ENCODE measurements at regions not wholly inside any gene's neighbourhood (a gene's known extent, or its start where the extent isn't known, plus 50 kb on each side); places are given as distances from the start of the nearest gene placed in this dataset.

- TF ChIP-seq YY1 (IDR thresholded peaks at IDR 0.05) (no peak), CTCF (IDR thresholded peaks at IDR 0.05; ENCODE audit: low read depth, low read length, missing input control) (no peak)
Observed at GRCh38 chr2:41267929-41268659, 779.7 kb upstream of the PKDCC start.
